Left lung (tissue), 4 donors: ENCODE measurements at regions not wholly inside any gene's neighbourhood (a gene's known extent, or its start where the extent isn't known, plus 50 kb on each side); places are given as distances from the start of the nearest gene placed in this dataset.
"Not testable (repeated sequence)": the region's sequence is repeated elsewhere in the genome, so short reads cannot be mapped to it uniquely, and the experiment has no call there.

Experiments
- ATAC-seq: fragments of 200-7000 bp; cut with Tn5 transposase; one replicate; pipeline ENCODE4 v1.9.1; 2020; ENCODE audit warnings: moderate library complexity
- DNase-seq, 4 donors: peaks; one replicate each; pipeline ENCODE4 v3.0.0-alpha.2; 2013 to 2020
- H3K27ac ChIP-seq, 2 donors: fragments of 200-600 bp; sonication (generic) in 1 of 2; one replicate each; pipeline versions ENCODE4 v1.5.0 to v1.8.0; 2020 to 2021
- H3K27me3 ChIP-seq, 2 donors: fragments of 200-600 bp; sonication (generic) in 1 of 2; one replicate each; pipeline versions ENCODE4 v1.5.0 to v1.8.0; 2020 to 2021
- H3K36me3 ChIP-seq, 2 donors: fragments of 200-600 bp; sonication (generic) in 1 of 2; one replicate each; pipeline versions ENCODE4 v1.5.0 to v1.8.0; 2020 to 2021
- H3K4me1 ChIP-seq, 2 donors: fragments of 200-600 bp; one replicate each; pipeline ENCODE4 v1.8.0; 2021
- H3K4me3 ChIP-seq, 2 donors: fragments of 200-600 bp; sonication (generic) in 1 of 2; one replicate each; pipeline versions ENCODE4 v1.5.0 to v1.8.0; 2020 to 2021; ENCODE audit warnings: mild to moderate bottlenecking in 1 of 2
- H3K9me3 ChIP-seq, 2 donors: fragments of 200-600 bp; sonication (generic) in 1 of 2; one replicate each; pipeline versions ENCODE4 v1.5.0 to v1.8.0; 2020 to 2021
- intact Hi-C, 2 donors: fragments of 100-400 bp; cut with DNase I; formaldehyde crosslinking; loops; one replicate each; pipeline versions ENCODE4 v1.11.2 to v1.14.2; 2022
- TF ChIP-seq, protein P1 (sequence below), 2 donors: fragments of 200-600 bp; sonication (generic) in 1 of 2; IDR thresholded peaks; one replicate each; pipeline versions ENCODE4 v1.5.0 to v1.8.0; 2021; ENCODE audit warnings: antibody characterized with exemption in 2 of 2
- donor health status: DM: no; HTN: yes; CAD: no.
- donor health status: DM: no; HTN: no; CAD: no.

DNA sequence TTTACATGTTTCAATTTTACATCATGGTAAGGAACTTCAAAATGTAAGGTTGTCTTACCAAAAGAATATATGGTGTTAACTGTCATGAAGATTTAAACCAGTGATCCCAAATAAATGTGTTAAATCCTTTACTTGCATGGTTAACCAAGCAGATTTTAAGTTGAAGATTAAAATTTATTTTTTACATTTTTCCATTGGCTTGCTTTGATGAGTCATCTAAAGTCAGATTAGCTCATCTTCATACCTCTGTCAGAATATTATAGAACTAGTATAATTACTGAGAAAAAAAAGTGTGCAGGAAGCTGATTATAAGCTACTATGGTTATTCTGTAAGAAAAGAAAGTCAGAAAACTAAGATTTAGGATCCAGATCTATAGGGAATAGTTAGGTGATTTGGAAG lies 95.3 kb upstream of the DPH5 start:
- H3K4me3 ChIP-seq, result no peak overlapping the region
- H3K27me3 ChIP-seq, result no peaks in the 10 kb centered on the region
- no peaks in the 10 kb centered on the region for H3K4me1 ChIP-seq
- H3K9me3 ChIP-seq, result no peaks in the 10 kb centered on the region
- ATAC-seq, result no peak
- H3K27ac ChIP-seq, result no peak overlapping the region
- TF ChIP-seq, protein P1, sequence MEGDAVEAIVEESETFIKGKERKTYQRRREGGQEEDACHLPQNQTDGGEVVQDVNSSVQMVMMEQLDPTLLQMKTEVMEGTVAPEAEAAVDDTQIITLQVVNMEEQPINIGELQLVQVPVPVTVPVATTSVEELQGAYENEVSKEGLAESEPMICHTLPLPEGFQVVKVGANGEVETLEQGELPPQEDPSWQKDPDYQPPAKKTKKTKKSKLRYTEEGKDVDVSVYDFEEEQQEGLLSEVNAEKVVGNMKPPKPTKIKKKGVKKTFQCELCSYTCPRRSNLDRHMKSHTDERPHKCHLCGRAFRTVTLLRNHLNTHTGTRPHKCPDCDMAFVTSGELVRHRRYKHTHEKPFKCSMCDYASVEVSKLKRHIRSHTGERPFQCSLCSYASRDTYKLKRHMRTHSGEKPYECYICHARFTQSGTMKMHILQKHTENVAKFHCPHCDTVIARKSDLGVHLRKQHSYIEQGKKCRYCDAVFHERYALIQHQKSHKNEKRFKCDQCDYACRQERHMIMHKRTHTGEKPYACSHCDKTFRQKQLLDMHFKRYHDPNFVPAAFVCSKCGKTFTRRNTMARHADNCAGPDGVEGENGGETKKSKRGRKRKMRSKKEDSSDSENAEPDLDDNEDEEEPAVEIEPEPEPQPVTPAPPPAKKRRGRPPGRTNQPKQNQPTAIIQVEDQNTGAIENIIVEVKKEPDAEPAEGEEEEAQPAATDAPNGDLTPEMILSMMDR (IDR thresholded peaks at IDR 0.05), result no peak
- intact Hi-C loops, result no loop called here
- H3K36me3 ChIP-seq, result no peaks in the 10 kb centered on the region
- DNase-seq, result no peak

DNA sequence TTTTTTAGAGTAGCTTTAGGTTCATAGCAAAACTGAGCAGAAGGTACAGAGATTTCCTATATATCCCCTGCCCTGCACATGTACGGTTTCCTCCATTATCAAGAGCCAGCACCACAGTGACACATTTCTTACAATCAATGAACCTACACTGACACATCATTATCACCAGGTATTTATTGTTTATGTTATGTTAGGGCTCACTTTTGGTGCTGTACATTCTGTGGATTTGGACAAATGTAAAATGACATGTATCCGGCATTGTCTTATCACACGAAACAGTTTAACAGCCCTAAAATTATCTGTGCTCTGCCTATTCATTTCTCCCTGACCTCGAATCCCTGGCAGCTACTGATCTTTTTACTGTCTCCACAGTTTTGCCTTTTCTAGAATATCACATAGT lies 93.7 kb upstream of the DPH5 start:
- Histone ChIP-seq H3K4me1 (no peaks in the 10 kb centered on the region), H3K4me3 (no peak overlapping the region), H3K27ac (no peak overlapping the region), H3K27me3 (no peaks in the 10 kb centered on the region), H3K9me3 (no peaks in the 10 kb centered on the region), H3K36me3 (no peaks in the 10 kb centered on the region)
- ATAC-seq (no peak), DNase-seq (no peak)
- TF ChIP-seq, protein P1 (IDR thresholded peaks at IDR 0.05), result no peak
- intact Hi-C loops, result no loop called here

DNA sequence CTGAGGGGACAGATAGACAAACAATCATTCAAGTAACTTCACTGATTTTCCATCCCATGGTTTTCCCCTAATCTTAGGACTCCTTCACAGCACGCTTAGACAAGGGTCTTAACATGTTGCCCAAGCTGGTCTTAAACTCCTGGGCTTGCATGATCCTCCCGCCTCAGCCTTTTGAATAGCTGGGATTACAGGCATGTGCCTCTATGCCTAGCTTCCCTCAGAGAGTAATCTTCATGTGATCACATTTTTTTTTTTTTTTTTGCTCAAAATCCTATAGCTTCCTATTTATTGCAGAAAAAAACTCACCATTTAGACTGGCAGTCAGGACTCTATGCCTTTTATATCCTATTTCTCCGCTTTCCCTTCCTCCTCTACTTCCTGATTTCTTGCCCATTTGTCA lies 90.4 kb upstream of the DPH5 start:
- Histone ChIP-seq H3K4me1 (peaks cover 0 to 12% of the 10 kb centered on the region in 2 donors), H3K4me3 (no peak overlapping the region), H3K27ac (no peak overlapping the region), H3K9me3 (no peaks in the 10 kb centered on the region), H3K27me3 (no peaks in the 10 kb centered on the region), H3K36me3 (no peaks in the 10 kb centered on the region)
- DNase-seq (no peak), ATAC-seq (no peak)
- TF ChIP-seq, protein P1 (IDR thresholded peaks at IDR 0.05), result no peak
- intact Hi-C loops, result no loop called here

DNA sequence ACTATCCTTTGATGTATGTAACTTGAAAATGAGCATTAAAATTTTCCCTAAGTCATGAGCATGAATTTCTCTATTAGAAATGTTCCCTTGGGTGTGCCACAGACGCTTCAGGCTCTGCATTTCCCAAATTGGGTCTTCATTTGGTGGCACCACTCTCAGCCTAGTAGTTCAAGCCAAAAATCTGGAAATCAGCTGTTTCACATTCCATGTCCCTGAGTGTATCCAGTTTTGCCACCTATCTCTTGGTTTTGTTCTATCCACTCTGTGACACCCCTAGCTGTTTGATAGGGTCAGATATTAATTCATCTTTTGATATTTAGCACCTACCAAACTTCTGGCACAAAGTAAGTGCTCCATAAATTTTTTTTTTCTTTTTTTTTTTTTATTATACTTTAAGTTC lies 89.5 kb upstream of the DPH5 start:
- DNase-seq (no peak), ATAC-seq (no peak)
- Histone ChIP-seq H3K9me3 (no peaks in the 10 kb centered on the region), H3K4me3 (no peak overlapping the region), H3K4me1 (peaks cover 0 to 12% of the 10 kb centered on the region in 2 donors), H3K36me3 (no peaks in the 10 kb centered on the region), H3K27me3 (no peaks in the 10 kb centered on the region), H3K27ac (no peak overlapping the region)
- TF ChIP-seq, protein P1 (IDR thresholded peaks at IDR 0.05), result no peak
- intact Hi-C loops, result no loop called here

DNA sequence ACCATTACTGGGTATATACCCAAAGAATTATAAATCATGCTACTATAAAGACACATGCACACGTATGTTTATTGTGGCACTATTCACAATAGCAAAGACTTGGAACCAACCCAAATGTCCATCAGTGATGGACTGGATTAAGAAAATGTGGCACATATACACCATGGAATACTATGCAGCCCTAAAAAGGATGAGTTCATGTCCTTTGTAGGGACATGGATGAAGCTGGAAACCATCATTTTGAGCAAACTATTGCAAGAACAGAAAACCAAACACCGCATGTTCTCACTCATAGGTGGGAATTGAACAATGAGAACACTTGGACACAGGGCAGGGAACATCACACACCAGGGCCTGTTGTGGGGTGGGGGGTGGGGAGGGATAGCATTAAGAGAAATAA lies 88.5 kb upstream of the DPH5 start:
- H3K4me3 ChIP-seq, DNase-seq, H3K27ac ChIP-seq, H3K9me3 ChIP-seq, H3K27me3 ChIP-seq, H3K36me3 ChIP-seq, intact Hi-C loops, ATAC-seq: not testable (repeated sequence)
- peaks cover 0 to 12% of the 10 kb centered on the region in 2 donors for H3K4me1 ChIP-seq

DNA sequence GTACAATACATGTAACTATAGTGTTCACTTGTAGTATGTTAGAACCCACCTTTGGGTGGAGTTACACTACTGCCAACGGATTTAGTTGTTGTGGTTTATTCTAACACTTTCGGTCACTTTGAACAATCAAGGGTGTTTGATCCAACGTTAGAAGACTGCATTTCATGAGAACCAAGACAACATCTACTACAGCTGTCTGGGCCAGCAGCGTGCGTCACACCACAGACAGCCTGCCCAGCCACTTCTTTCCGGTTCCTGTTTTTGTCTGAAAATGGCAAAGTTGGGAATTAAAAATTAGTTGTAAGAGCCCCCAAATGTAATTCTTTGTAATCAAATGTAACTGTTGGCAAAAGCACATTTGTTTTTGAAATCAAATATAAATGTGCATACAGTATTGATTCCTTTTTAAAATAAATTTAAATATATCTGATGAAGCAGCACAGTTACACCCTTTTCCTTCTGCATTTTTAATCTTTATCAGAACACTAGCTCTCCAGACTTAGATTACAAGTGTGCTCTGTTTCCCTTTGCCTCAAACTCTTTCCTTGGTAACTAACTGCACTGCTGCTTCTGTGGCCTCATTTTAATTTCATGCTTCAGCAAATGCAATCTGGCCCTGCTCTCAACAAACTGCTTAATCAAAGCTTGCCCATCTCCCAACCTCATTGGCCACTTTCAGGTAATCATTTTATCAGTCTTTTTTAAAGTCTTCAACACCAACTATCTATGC lies 86.6 kb upstream of the DPH5 start:
- Histone ChIP-seq H3K4me1 (peaks cover 0 to 12% of the 10 kb centered on the region in 2 donors), H3K27me3 (no peaks in the 10 kb centered on the region), H3K27ac (peak overlapping the region; percentile 23 to 64), H3K4me3 (no peak overlapping the region), H3K36me3 (no peaks in the 10 kb centered on the region), H3K9me3 (no peaks in the 10 kb centered on the region)
- intact Hi-C loops, result no loop called here
- ATAC-seq, result peak; percentile 77
- TF ChIP-seq, protein P1 (IDR thresholded peaks at IDR 0.05), result no peak
- DNase-seq, result peak in 2 of 4 donors; percentile 64 to 80
